DLD1 (cell line): ENCODE measurements at regions not wholly inside any gene's neighbourhood (a gene's known extent, or its start where the extent isn't known, plus 50 kb on each side); places are given as distances from the start of the nearest gene placed in this dataset.
"Not testable (repeated sequence)": the region's sequence is repeated elsewhere in the genome, so short reads cannot be mapped to it uniquely, and the experiment has no call there.

Experiments used
- in situ Hi-C: cut with HindIII; loops from 2 replicates; pipeline ENCODE4 v1.10.0; 2017; ENCODE audit warnings: low sequenced_read_pairs

GRCh38 chr3:194877291-194878119, 191.8 kb downstream of the FAM43A start:
- in situ Hi-C loops, result no loop called here

- in situ Hi-C loops, result no loop called here
These were observed 193.6 kb downstream of the FAM43A start for GRCh38 chr3:194879126-194879877.

- in situ Hi-C loops, result no loop called here
These were observed 194.6 kb downstream of the FAM43A start for GRCh38 chr3:194879991-194880939.

GRCh38 chr3:194880940-194881925, 195.6 kb downstream of the FAM43A start:
- in situ Hi-C loops, result no loop called here

GRCh38 chr3:194884649-194885315, 199.1 kb downstream of the FAM43A start:
- in situ Hi-C loops, result no loop called here

GRCh38 chr3:194885766-194886165, 200.1 kb downstream of the FAM43A start:
- in situ Hi-C loops, result no loop called here

- in situ Hi-C loops, result no loop called here
These were observed 201.2 kb downstream of the FAM43A start for GRCh38 chr3:194886836-194887235.

- in situ Hi-C loops, result not testable (repeated sequence)
These were observed 202.4 kb downstream of the FAM43A start for GRCh38 chr3:194888062-194888461.

GRCh38 chr3:194888916-194889315, 203.2 kb downstream of the FAM43A start:
- in situ Hi-C loops, result no loop called here

- in situ Hi-C loops, result no loop called here
These were observed 204.4 kb downstream of the FAM43A start for GRCh38 chr3:194890091-194890490.

GRCh38 chr3:194893121-194893987, 207.7 kb downstream of the FAM43A start:
- in situ Hi-C loops, result no loop called here

- in situ Hi-C loops, result no loop called here
These were observed 208.9 kb downstream of the FAM43A start for GRCh38 chr3:194894538-194894937.

- in situ Hi-C loops, result no loop called here
These were observed 215.3 kb downstream of the FAM43A start for GRCh38 chr3:194900854-194901522.

GRCh38 chr3:194903447-194903846, 217.8 kb downstream of the FAM43A start:
- in situ Hi-C loops, result not testable (repeated sequence)

- in situ Hi-C loops, result not testable (repeated sequence)
These were observed 219.3 kb downstream of the FAM43A start for GRCh38 chr3:194904999-194905398.

GRCh38 chr3:194905696-194906095, 220.0 kb downstream of the FAM43A start:
- in situ Hi-C loops, result no loop called here

- in situ Hi-C loops, result no loop called here
These were observed 220.5 kb downstream of the FAM43A start for GRCh38 chr3:194906229-194906629.
